Liver (tissue), 8 donors: ENCODE measurements at regions not wholly inside any gene's neighbourhood (a gene's known extent, or its start where the extent isn't known, plus 50 kb on each side); places are given as distances from the start of the nearest gene placed in this dataset.

ENCODE experiments used
- DNase-seq: peaks from one replicate; pipeline ENCODE4 v3.0.0-alpha.2; 2017; ENCODE audit warnings: low spot score
- H3K27ac ChIP-seq, 2 donors: one replicate each; pipeline ENCODE4 v1.7.0; 2013; ENCODE audit warnings: inconsistent platforms in 2 of 2, low read length in 2 of 2, control low read depth in 1 of 2, low read depth in 1 of 2, mild to moderate bottlenecking in 1 of 2
- H3K27me3 ChIP-seq, 4 donors: one replicate each; pipeline versions ENCODE4 v1.6.1 to v1.7.0; 2013; ENCODE audit warnings: low read length in 3 of 4, inconsistent platforms in 1 of 4, mild to moderate bottlenecking in 1 of 4, moderate library complexity in 1 of 4; ENCODE audit not compliant: control insufficient read depth in 4 of 4, insufficient read depth in 4 of 4
- H3K36me3 ChIP-seq, 4 donors: one replicate each; pipeline versions ENCODE4 v1.6.1 to v1.7.0; 2013; ENCODE audit warnings: low read length in 3 of 4, mild to moderate bottlenecking in 3 of 4, low read depth in 1 of 4, moderate library complexity in 1 of 4; ENCODE audit not compliant: control insufficient read depth in 4 of 4, insufficient read depth in 3 of 4
- H3K4me1 ChIP-seq, 4 donors: one replicate each; pipeline versions ENCODE4 v1.6.1 to v1.7.0; 2013; ENCODE audit warnings: low read length in 3 of 4, mild to moderate bottlenecking in 3 of 4, moderate library complexity in 1 of 4; ENCODE audit not compliant: control insufficient read depth in 4 of 4, insufficient read depth in 4 of 4
- H3K4me3 ChIP-seq, 3 donors: one replicate each; pipeline versions ENCODE4 v1.6.1 to v1.7.0; 2013; ENCODE audit warnings: low read length in 3 of 3, control low read depth in 1 of 3, low read depth in 1 of 3, mild to moderate bottlenecking in 1 of 3
- H3K9ac ChIP-seq, 2 donors: one replicate each; pipeline ENCODE4 v1.7.0; 2013; ENCODE audit warnings: low read length in 2 of 2, mild to moderate bottlenecking in 2 of 2, moderate library complexity in 2 of 2, control low read depth in 1 of 2, low read depth in 1 of 2
- H3K9me3 ChIP-seq, 4 donors: one replicate each; pipeline versions ENCODE4 v1.6.1 to v1.7.0; 2013; ENCODE audit warnings: low read length in 3 of 4; ENCODE audit not compliant: control insufficient read depth in 4 of 4
- EGR1 ChIP-seq, 2 donors: IDR thresholded peaks; 2 replicates each; pipeline ENCODE4 v1.6.1; 2016 to 2018; ENCODE audit warnings: antibody characterized with exemption in 2 of 2, low read depth in 2 of 2
- FOXA1 ChIP-seq: IDR thresholded peaks from 2 replicates; pipeline ENCODE4 v1.6.1; 2016; ENCODE audit warnings: antibody characterized with exemption
- FOXA2 ChIP-seq: IDR thresholded peaks from 2 replicates; pipeline ENCODE4 v1.6.1; 2016; ENCODE audit warnings: antibody characterized with exemption
- GABPA ChIP-seq, 2 donors: IDR thresholded peaks in 1 of 2; conservative IDR thresholded peaks in 1 of 2; 2 replicates each; pipeline ENCODE4 v1.6.1; 2016; ENCODE audit warnings: antibody characterized with exemption in 2 of 2, mild to moderate bottlenecking in 1 of 2, moderate library complexity in 1 of 2
- HNF4A ChIP-seq, 2 donors: conservative IDR thresholded peaks; 2 replicates each; pipeline ENCODE4 v1.6.1; 2016; ENCODE audit warnings: antibody characterized with exemption in 2 of 2, mild to moderate bottlenecking in 2 of 2
- HNF4G ChIP-seq: IDR thresholded peaks from 2 replicates; pipeline ENCODE4 v1.6.1; 2016; ENCODE audit warnings: antibody characterized with exemption
- JUND ChIP-seq, 2 donors: IDR thresholded peaks; 2 replicates each; pipeline ENCODE4 v1.6.1; 2016; ENCODE audit warnings: antibody characterized with exemption in 2 of 2
- NR2F2 ChIP-seq: IDR thresholded peaks from 2 replicates; pipeline ENCODE4 v1.6.1; 2016; ENCODE audit warnings: antibody characterized with exemption
- RAD21 ChIP-seq, 2 donors: IDR thresholded peaks; 2 replicates each; pipeline ENCODE4 v1.6.1; 2016; ENCODE audit warnings: antibody characterized with exemption in 2 of 2, mild to moderate bottlenecking in 2 of 2
- RXRA ChIP-seq, 2 donors: IDR thresholded peaks; 2 replicates each; pipeline ENCODE4 v1.6.1; 2017 to 2018; ENCODE audit warnings: antibody characterized with exemption in 2 of 2, mild to moderate bottlenecking in 1 of 2
- SP1 ChIP-seq: IDR thresholded peaks from 2 replicates; pipeline ENCODE4 v1.6.1; 2018; ENCODE audit warnings: antibody characterized with exemption, mild to moderate bottlenecking
- TAF1 ChIP-seq: conservative IDR thresholded peaks from 2 replicates; pipeline ENCODE4 v1.6.1; 2016; ENCODE audit warnings: antibody characterized with exemption, mild to moderate bottlenecking
- YY1 ChIP-seq: IDR thresholded peaks from 2 replicates; pipeline ENCODE4 v1.6.1; 2016; ENCODE audit warnings: antibody characterized with exemption, mild to moderate bottlenecking
- WGBS: extraction: QIAGEN DNeasy Blood & Tissue Kit; methylation state at CpG from one replicate; pipeline ENCODE4 v1.1.7; 2013; 5-methylcytosine and 5-hydroxymethylcytosine counted together
- TF ChIP-seq, protein P1 (sequence below): fragments of 150-350 bp; IDR thresholded peaks from 2 replicates; pipeline ENCODE4 v1.5.1; 2017; ENCODE audit warnings: improper control_type of control experiment, low read depth, low read length; ENCODE audit not compliant: missing input control
- TF ChIP-seq, protein P2 (sequence below): IDR thresholded peaks from 2 replicates; pipeline ENCODE4 v1.6.1; 2016; ENCODE audit warnings: antibody characterized with exemption, mild to moderate bottlenecking
- TF ChIP-seq, protein P3 (sequence below): IDR thresholded peaks from 2 replicates; pipeline ENCODE4 v1.6.1; 2016; ENCODE audit warnings: antibody characterized with exemption
- TF ChIP-seq, protein P4 (sequence below): IDR thresholded peaks from 2 replicates; pipeline ENCODE4 v1.6.1; 2016; ENCODE audit warnings: antibody characterized with exemption
- TF ChIP-seq, protein P5 (sequence below): IDR thresholded peaks from 2 replicates; pipeline ENCODE4 v1.6.1; 2016; ENCODE audit warnings: antibody characterized with exemption
- donor health status: healthy.
- donor health status: healthy.
- donor health status: healthy.
- donor health status: healthy.
- donor health status: healthy.

DNA sequence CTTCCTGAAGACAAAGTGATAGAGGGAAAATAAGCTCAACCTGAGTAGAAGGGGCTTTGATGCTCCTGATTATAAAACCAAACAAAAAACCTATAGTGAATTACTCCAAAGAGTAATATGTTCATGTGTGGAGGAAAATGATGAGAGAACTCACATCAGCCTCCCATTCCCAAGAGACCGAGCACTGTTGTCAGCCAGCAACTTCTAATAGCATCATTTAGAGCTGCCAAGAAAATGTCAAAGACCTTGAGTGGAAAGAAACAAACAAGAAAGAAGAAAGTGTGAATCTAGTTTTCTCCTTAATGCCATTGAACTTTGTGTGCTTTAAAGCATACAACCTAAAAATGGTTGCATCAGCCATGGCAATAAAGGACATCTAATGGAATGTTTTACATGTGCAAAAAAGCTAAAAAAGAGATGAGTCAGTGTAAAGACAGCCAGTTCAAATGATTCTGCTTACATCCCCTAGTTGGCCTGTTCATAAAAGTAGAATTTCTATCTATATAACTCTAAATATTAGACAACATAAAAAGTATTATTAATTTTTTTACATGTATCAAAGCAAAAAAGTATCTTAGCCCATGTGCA is 1066.2 kb downstream of the TDRD15 start:
- 87% methylated on average over 1 of the region's 1 CpG for WGBS
- Histone ChIP-seq H3K27ac (no peak overlapping the region), H3K4me3 (no peak overlapping the region), H3K27me3 (no peaks in the 10 kb centered on the region), H3K9me3 (no peaks in the 10 kb centered on the region), H3K36me3 (no peaks in the 10 kb centered on the region), H3K9ac (no peak overlapping the region), H3K4me1 (no peaks in the 10 kb centered on the region)
- DNase-seq, result no peak
- TF ChIP-seq, protein P1, sequence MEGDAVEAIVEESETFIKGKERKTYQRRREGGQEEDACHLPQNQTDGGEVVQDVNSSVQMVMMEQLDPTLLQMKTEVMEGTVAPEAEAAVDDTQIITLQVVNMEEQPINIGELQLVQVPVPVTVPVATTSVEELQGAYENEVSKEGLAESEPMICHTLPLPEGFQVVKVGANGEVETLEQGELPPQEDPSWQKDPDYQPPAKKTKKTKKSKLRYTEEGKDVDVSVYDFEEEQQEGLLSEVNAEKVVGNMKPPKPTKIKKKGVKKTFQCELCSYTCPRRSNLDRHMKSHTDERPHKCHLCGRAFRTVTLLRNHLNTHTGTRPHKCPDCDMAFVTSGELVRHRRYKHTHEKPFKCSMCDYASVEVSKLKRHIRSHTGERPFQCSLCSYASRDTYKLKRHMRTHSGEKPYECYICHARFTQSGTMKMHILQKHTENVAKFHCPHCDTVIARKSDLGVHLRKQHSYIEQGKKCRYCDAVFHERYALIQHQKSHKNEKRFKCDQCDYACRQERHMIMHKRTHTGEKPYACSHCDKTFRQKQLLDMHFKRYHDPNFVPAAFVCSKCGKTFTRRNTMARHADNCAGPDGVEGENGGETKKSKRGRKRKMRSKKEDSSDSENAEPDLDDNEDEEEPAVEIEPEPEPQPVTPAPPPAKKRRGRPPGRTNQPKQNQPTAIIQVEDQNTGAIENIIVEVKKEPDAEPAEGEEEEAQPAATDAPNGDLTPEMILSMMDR, result no peak
- TF ChIP-seq, protein P2, sequence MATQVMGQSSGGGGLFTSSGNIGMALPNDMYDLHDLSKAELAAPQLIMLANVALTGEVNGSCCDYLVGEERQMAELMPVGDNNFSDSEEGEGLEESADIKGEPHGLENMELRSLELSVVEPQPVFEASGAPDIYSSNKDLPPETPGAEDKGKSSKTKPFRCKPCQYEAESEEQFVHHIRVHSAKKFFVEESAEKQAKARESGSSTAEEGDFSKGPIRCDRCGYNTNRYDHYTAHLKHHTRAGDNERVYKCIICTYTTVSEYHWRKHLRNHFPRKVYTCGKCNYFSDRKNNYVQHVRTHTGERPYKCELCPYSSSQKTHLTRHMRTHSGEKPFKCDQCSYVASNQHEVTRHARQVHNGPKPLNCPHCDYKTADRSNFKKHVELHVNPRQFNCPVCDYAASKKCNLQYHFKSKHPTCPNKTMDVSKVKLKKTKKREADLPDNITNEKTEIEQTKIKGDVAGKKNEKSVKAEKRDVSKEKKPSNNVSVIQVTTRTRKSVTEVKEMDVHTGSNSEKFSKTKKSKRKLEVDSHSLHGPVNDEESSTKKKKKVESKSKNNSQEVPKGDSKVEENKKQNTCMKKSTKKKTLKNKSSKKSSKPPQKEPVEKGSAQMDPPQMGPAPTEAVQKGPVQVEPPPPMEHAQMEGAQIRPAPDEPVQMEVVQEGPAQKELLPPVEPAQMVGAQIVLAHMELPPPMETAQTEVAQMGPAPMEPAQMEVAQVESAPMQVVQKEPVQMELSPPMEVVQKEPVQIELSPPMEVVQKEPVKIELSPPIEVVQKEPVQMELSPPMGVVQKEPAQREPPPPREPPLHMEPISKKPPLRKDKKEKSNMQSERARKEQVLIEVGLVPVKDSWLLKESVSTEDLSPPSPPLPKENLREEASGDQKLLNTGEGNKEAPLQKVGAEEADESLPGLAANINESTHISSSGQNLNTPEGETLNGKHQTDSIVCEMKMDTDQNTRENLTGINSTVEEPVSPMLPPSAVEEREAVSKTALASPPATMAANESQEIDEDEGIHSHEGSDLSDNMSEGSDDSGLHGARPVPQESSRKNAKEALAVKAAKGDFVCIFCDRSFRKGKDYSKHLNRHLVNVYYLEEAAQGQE, result no peak
- TF ChIP-seq GABPA (IDR thresholded peaks at IDR 0.05 in 1 of 2, conservative IDR thresholded peaks at IDR 0.05 in 1 of 2) (no peak), SP1 (no peak), HNF4G (no peak), TAF1 (no peak), RXRA (IDR thresholded peaks at IDR 0.05) (no peak), HNF4A (conservative IDR thresholded peaks at IDR 0.05) (no peak), EGR1 (IDR thresholded peaks at IDR 0.05; ENCODE audit: low read depth in 2 of 2) (no peak), NR2F2 (no peak), FOXA2 (no peak), RAD21 (IDR thresholded peaks at IDR 0.05) (no peak), YY1 (no peak)
- TF ChIP-seq, protein P3, sequence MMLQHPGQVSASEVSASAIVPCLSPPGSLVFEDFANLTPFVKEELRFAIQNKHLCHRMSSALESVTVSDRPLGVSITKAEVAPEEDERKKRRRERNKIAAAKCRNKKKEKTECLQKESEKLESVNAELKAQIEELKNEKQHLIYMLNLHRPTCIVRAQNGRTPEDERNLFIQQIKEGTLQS, result no peak
- TF ChIP-seq, protein P4, sequence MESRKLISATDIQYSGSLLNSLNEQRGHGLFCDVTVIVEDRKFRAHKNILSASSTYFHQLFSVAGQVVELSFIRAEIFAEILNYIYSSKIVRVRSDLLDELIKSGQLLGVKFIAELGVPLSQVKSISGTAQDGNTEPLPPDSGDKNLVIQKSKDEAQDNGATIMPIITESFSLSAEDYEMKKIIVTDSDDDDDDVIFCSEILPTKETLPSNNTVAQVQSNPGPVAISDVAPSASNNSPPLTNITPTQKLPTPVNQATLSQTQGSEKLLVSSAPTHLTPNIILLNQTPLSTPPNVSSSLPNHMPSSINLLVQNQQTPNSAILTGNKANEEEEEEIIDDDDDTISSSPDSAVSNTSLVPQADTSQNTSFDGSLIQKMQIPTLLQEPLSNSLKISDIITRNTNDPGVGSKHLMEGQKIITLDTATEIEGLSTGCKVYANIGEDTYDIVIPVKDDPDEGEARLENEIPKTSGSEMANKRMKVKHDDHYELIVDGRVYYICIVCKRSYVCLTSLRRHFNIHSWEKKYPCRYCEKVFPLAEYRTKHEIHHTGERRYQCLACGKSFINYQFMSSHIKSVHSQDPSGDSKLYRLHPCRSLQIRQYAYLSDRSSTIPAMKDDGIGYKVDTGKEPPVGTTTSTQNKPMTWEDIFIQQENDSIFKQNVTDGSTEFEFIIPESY, result no peak
- TF ChIP-seq, protein P5, sequence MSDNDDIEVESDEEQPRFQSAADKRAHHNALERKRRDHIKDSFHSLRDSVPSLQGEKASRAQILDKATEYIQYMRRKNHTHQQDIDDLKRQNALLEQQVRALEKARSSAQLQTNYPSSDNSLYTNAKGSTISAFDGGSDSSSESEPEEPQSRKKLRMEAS, result no peak

DNA sequence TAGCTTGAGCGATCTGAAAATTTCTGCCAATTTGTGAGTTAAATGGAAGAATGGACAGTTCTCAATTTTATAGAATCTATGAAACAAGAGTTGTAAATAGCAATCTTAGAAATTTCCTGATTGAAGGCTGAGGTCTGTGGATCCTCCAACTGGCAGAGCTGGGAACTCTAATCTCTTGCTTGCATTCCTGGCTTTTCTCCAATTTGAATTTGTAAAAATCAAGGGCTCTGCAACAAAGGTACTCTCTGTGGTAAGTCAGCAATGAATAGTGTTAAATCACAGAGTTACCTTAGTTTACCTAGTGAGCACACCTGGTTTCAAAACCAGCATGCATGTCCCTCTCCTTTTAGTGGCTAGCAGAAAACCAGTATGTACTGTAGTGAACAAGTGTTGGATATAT is 1070.5 kb downstream of the TDRD15 start:
- no peaks in the 10 kb centered on the region for H3K27me3 ChIP-seq
- no peaks in the 10 kb centered on the region for H3K4me1 ChIP-seq
- no peaks in the 10 kb centered on the region for H3K9me3 ChIP-seq
- no peak overlapping the region for H3K27ac ChIP-seq
- no peak for DNase-seq
- H3K4me3 ChIP-seq, result no peak overlapping the region
- no peak overlapping the region for H3K9ac ChIP-seq
- 91% methylated on average over 1 of the region's 1 CpG for WGBS
- no peaks in the 10 kb centered on the region for H3K36me3 ChIP-seq
- TF ChIP-seq, protein P1, result no peak
- no peak for TF ChIP-seq FOXA1
- TF ChIP-seq, protein P4, result no peak
- TF ChIP-seq, protein P3, result no peak
- TF ChIP-seq GABPA (IDR thresholded peaks at IDR 0.05 in 1 of 2, conservative IDR thresholded peaks at IDR 0.05 in 1 of 2), result no peak
- TF ChIP-seq YY1, result no peak
- no peak for TF ChIP-seq JUND (IDR thresholded peaks at IDR 0.05)
- no peak for TF ChIP-seq TAF1
- TF ChIP-seq, protein P5, result no peak
